IPS-15b (cell line): ENCODE measurements at regions not wholly inside any gene's neighbourhood (a gene's known extent, or its start where the extent isn't known, plus 50 kb on each side); places are given as distances from the start of the nearest gene placed in this dataset.

Experiments used
- H3K27me3 ChIP-seq: one replicate; pipeline ENCODE4 v1.6.1; 2013; ENCODE audit warnings: low read length; ENCODE audit not compliant: control insufficient read depth, insufficient read depth
- H3K36me3 ChIP-seq: one replicate; pipeline ENCODE4 v1.6.1; 2013; ENCODE audit warnings: low read length; ENCODE audit not compliant: control insufficient read depth, insufficient read depth
- H3K4me1 ChIP-seq: one replicate; pipeline ENCODE4 v1.6.1; 2013; ENCODE audit warnings: mild to moderate bottlenecking, low read length; ENCODE audit not compliant: control insufficient read depth, insufficient read depth
- H3K4me3 ChIP-seq: one replicate; pipeline ENCODE4 v1.5.1; 2013; ENCODE audit warnings: low read depth, low read length
- H3K9ac ChIP-seq: one replicate; pipeline ENCODE4 v1.6.1; 2013; ENCODE audit warnings: low read depth, mild to moderate bottlenecking, low read length
- H3K9me3 ChIP-seq: one replicate; pipeline ENCODE4 v1.6.1; 2013; ENCODE audit warnings: mild to moderate bottlenecking, low read length; ENCODE audit not compliant: control insufficient read depth, insufficient read depth

- no peaks in the 10 kb centered on the region for H3K4me1 ChIP-seq
- H3K36me3 ChIP-seq = no peaks in the 10 kb centered on the region
- H3K27me3 ChIP-seq = peaks cover 24% of the 10 kb centered on the region
- H3K9me3 ChIP-seq = no peaks in the 10 kb centered on the region
- H3K9ac ChIP-seq = no peak overlapping the region
- peak overlapping the region; percentile 65 for H3K4me3 ChIP-seq
These were observed 64.2 kb upstream of the TMEM17 start for GRCh38 chr2:62569907-62570841.

GRCh38 chr2:62568983-62569837 lies 63.2 kb upstream of the TMEM17 start:
- H3K9me3 ChIP-seq = no peaks in the 10 kb centered on the region
- H3K4me1 ChIP-seq = no peaks in the 10 kb centered on the region
- H3K9ac ChIP-seq = no peak overlapping the region
- H3K27me3 ChIP-seq = peaks cover 24% of the 10 kb centered on the region
- no peaks in the 10 kb centered on the region for H3K36me3 ChIP-seq
- H3K4me3 ChIP-seq = no peak overlapping the region

- peaks cover 21% of the 10 kb centered on the region for H3K27me3 ChIP-seq
- H3K36me3 ChIP-seq = no peaks in the 10 kb centered on the region
- no peak overlapping the region for H3K9ac ChIP-seq
- H3K4me3 ChIP-seq = no peak overlapping the region
- no peaks in the 10 kb centered on the region for H3K9me3 ChIP-seq
- no peaks in the 10 kb centered on the region for H3K4me1 ChIP-seq
These were observed 62.1 kb upstream of the TMEM17 start for GRCh38 chr2:62568074-62568473.

- Histone ChIP-seq H3K9me3 (no peaks in the 10 kb centered on the region), H3K36me3 (no peaks in the 10 kb centered on the region), H3K4me1 (no peaks in the 10 kb centered on the region), H3K9ac (no peak overlapping the region), H3K27me3 (peaks cover 18% of the 10 kb centered on the region), H3K4me3 (no peak overlapping the region)
These were observed 61.7 kb upstream of the TMEM17 start for GRCh38 chr2:62567669-62568068.

GRCh38 chr2:62566847-62567246 lies 60.9 kb upstream of the TMEM17 start:
- Histone ChIP-seq H3K4me1 (no peaks in the 10 kb centered on the region), H3K9me3 (no peaks in the 10 kb centered on the region), H3K27me3 (peaks cover 13% of the 10 kb centered on the region), H3K36me3 (no peaks in the 10 kb centered on the region), H3K9ac (no peak overlapping the region), H3K4me3 (no peak overlapping the region)

GRCh38 chr2:62565309-62565908 lies 59.4 kb upstream of the TMEM17 start:
- no peaks in the 10 kb centered on the region for H3K9me3 ChIP-seq
- H3K9ac ChIP-seq = no peak overlapping the region
- H3K36me3 ChIP-seq = no peaks in the 10 kb centered on the region
- no peak overlapping the region for H3K4me3 ChIP-seq
- no peaks in the 10 kb centered on the region for H3K27me3 ChIP-seq
- H3K4me1 ChIP-seq = no peaks in the 10 kb centered on the region

- Histone ChIP-seq H3K4me1 (no peaks in the 10 kb centered on the region), H3K27me3 (no peaks in the 10 kb centered on the region), H3K9me3 (no peaks in the 10 kb centered on the region), H3K4me3 (no peak overlapping the region), H3K9ac (no peak overlapping the region), H3K36me3 (no peaks in the 10 kb centered on the region)
These were observed 58.6 kb upstream of the TMEM17 start for GRCh38 chr2:62564380-62565137.

- no peaks in the 10 kb centered on the region for H3K36me3 ChIP-seq
- no peak overlapping the region for H3K9ac ChIP-seq
- no peak overlapping the region for H3K4me3 ChIP-seq
- no peaks in the 10 kb centered on the region for H3K27me3 ChIP-seq
- H3K4me1 ChIP-seq = no peaks in the 10 kb centered on the region
- no peaks in the 10 kb centered on the region for H3K9me3 ChIP-seq
These were observed 55.6 kb upstream of the TMEM17 start for GRCh38 chr2:62561586-62561985.

GRCh38 chr2:62559582-62559981 lies 53.6 kb upstream of the TMEM17 start:
- H3K4me1 ChIP-seq = no peaks in the 10 kb centered on the region
- no peaks in the 10 kb centered on the region for H3K36me3 ChIP-seq
- H3K9ac ChIP-seq = no peak overlapping the region
- H3K9me3 ChIP-seq = no peaks in the 10 kb centered on the region
- H3K27me3 ChIP-seq = no peaks in the 10 kb centered on the region
- H3K4me3 ChIP-seq = no peak overlapping the region

- Histone ChIP-seq H3K9ac (no peak overlapping the region), H3K9me3 (no peaks in the 10 kb centered on the region), H3K36me3 (no peaks in the 10 kb centered on the region), H3K4me3 (no peak overlapping the region), H3K4me1 (no peaks in the 10 kb centered on the region), H3K27me3 (no peaks in the 10 kb centered on the region)
These were observed 52.7 kb upstream of the TMEM17 start for GRCh38 chr2:62558743-62559142.

GRCh38 chr2:62556086-62556485 lies 50.1 kb upstream of the TMEM17 start:
- no peaks in the 10 kb centered on the region for H3K4me1 ChIP-seq
- no peak overlapping the region for H3K4me3 ChIP-seq
- no peaks in the 10 kb centered on the region for H3K36me3 ChIP-seq
- no peaks in the 10 kb centered on the region for H3K27me3 ChIP-seq
- no peaks in the 10 kb centered on the region for H3K9me3 ChIP-seq
- H3K9ac ChIP-seq = no peak overlapping the region
